Kidney (tissue), 13 donors: ENCODE measurements at regions not wholly inside any gene's neighbourhood (a gene's known extent, or its start where the extent isn't known, plus 50 kb on each side); places are given as distances from the start of the nearest gene placed in this dataset.

Experiments used
- DNase-seq, 5 donors: peaks; one replicate each; pipeline ENCODE4 v3.0.0-alpha.2; 2013 to 2020
- FAIRE-seq: peaks from 2 replicates; lab custom pipeline; 2012; peaks lifted over from hg19 to GRCh38; lab: Jason Lieb, UNC
- H3K27ac ChIP-seq, 2 donors: one replicate each; pipeline ENCODE4 v1.7.0; 2013; ENCODE audit warnings: low read depth in 2 of 2, low read length in 2 of 2, inconsistent platforms in 1 of 2
- H3K27me3 ChIP-seq: one replicate; pipeline ENCODE4 v1.7.1; 2013; ENCODE audit warnings: low read length, inconsistent platforms; ENCODE audit not compliant: control insufficient read depth, insufficient read depth
- H3K36me3 ChIP-seq, 3 donors: one replicate each; pipeline versions ENCODE4 v1.7.0 to v1.7.1; 2013; ENCODE audit warnings: low read length in 3 of 3, control low read depth in 1 of 3, inconsistent platforms in 1 of 3; ENCODE audit not compliant: insufficient read depth in 3 of 3, control insufficient read depth in 2 of 3
- H3K4me1 ChIP-seq, 3 donors: one replicate each; pipeline versions ENCODE4 v1.7.0 to v1.7.1; 2013; ENCODE audit warnings: low read length in 3 of 3, inconsistent platforms in 1 of 3, low read depth in 1 of 3; ENCODE audit not compliant: control insufficient read depth in 2 of 3, insufficient read depth in 2 of 3
- H3K4me3 ChIP-seq, 3 donors: one replicate each; pipeline versions ENCODE4 v1.7.0 to v1.8.1; 2013; ENCODE audit warnings: low read length in 3 of 3, control low read depth in 1 of 3, inconsistent platforms in 1 of 3
- H3K9ac ChIP-seq, 3 donors: one replicate each; pipeline versions ENCODE4 v1.7.0 to v1.7.1; 2013; ENCODE audit warnings: low read length in 3 of 3, control low read depth in 1 of 3, inconsistent platforms in 1 of 3
- H3K9me3 ChIP-seq, 3 donors: one replicate each; pipeline versions ENCODE4 v1.7.0 to v1.7.1; 2013; ENCODE audit warnings: low read length in 3 of 3, control low read depth in 1 of 3, inconsistent platforms in 1 of 3; ENCODE audit not compliant: control insufficient read depth in 2 of 3, insufficient read depth in 1 of 3
- intact Hi-C: fragments of 100-400 bp; cut with DNase I; formaldehyde crosslinking; loops from one replicate; pipeline ENCODE4 v1.11.1; 2022
- TF ChIP-seq, protein P1 (sequence below): IDR thresholded peaks from 3 replicates; pipeline ENCODE4 v1.5.1; 2012; ENCODE audit warnings: mild to moderate bottlenecking, moderate library complexity, borderline replicate concordance; ENCODE audit not compliant: insufficient read depth; ENCODE audit errors: extremely low read depth
- donor health status: control.
- donor health status: control.
- donor health status: control.
- donor health status: control.
- donor health status: control.
- donor health status: DM: yes; HTN: yes; CAD: no.
- donor health status: Normal renal cell carcinoma (clear cell type).

DNA sequence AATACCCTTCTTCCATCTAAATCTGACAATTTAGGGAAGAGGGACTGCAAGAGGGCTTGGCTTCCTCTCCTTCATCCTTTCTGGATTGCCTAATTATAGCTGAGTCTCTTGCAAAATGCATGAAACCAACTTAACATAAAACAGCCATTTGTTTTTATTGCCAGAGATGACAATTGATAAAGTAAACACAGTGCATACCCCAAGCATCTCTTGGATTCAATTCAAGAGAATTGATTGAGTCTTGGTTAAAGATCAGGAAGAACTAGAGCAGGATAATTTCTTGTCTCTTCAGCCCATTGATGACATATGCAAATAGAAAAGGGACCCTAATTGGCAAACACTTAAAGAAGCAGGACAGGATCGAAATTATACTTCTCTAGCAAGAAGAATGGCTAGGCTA lies 617.1 kb upstream of the PTBP2 start:
- TF ChIP-seq, protein P1, sequence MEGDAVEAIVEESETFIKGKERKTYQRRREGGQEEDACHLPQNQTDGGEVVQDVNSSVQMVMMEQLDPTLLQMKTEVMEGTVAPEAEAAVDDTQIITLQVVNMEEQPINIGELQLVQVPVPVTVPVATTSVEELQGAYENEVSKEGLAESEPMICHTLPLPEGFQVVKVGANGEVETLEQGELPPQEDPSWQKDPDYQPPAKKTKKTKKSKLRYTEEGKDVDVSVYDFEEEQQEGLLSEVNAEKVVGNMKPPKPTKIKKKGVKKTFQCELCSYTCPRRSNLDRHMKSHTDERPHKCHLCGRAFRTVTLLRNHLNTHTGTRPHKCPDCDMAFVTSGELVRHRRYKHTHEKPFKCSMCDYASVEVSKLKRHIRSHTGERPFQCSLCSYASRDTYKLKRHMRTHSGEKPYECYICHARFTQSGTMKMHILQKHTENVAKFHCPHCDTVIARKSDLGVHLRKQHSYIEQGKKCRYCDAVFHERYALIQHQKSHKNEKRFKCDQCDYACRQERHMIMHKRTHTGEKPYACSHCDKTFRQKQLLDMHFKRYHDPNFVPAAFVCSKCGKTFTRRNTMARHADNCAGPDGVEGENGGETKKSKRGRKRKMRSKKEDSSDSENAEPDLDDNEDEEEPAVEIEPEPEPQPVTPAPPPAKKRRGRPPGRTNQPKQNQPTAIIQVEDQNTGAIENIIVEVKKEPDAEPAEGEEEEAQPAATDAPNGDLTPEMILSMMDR, result no peak
- Histone ChIP-seq H3K36me3 (no peaks in the 10 kb centered on the region), H3K4me3 (no peak overlapping the region), H3K9ac (no peak overlapping the region), H3K4me1 (no peaks in the 10 kb centered on the region), H3K27ac (no peak overlapping the region), H3K27me3 (no peaks in the 10 kb centered on the region), H3K9me3 (no peaks in the 10 kb centered on the region)
- no peak for FAIRE-seq
- intact Hi-C loops, result no loop called here
- no peak for DNase-seq

DNA sequence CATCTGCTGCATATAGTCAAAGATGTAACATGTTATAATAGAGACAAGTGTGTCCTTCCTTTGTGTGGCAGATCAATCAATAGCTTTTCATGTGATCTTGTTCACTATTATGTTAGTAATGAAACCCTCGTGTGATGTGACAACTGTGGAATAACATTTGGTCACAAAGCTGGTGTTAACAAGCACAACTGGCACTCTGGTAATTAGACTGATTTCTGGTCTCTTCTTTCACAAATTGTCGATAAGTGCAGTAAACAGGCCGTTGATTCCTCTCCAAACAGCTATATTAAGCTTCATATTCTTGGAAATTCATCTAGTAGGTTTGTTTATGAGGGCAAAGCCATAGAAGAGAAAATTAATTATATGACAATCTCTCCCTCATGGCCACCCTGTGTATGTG lies 616.7 kb upstream of the PTBP2 start:
- no peaks in the 10 kb centered on the region for H3K27me3 ChIP-seq
- H3K4me3 ChIP-seq, result no peak overlapping the region
- no peaks in the 10 kb centered on the region for H3K4me1 ChIP-seq
- DNase-seq (no peak), FAIRE-seq (no peak)
- no peaks in the 10 kb centered on the region for H3K9me3 ChIP-seq
- no peaks in the 10 kb centered on the region for H3K36me3 ChIP-seq
- intact Hi-C loops, result no loop called here
- H3K9ac ChIP-seq, result no peak overlapping the region
- no peak overlapping the region for H3K27ac ChIP-seq
- TF ChIP-seq, protein P1, result no peak

DNA sequence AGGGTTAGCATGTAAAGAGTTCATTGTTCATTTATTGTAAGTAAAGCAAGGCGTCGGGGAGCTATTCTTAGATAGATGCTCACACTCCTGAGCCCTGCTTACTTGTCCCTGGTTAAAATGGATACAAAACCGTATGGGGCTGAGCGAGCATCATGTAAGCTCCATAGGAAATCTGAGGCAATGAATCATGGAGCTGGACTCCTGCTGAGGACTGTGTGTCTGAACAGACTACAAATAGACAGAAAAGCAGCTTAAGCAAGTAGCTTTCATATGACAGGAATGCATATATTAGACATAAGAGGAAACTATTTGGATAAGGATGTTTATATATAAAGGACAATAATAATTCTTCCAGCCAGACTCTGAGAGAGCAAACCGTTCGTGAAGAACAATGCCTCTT lies 604.9 kb upstream of the PTBP2 start:
- no peaks in the 10 kb centered on the region for H3K27me3 ChIP-seq
- no peak for DNase-seq
- H3K4me3 ChIP-seq, result no peak overlapping the region
- no peaks in the 10 kb centered on the region for H3K4me1 ChIP-seq
- intact Hi-C loops, result no loop called here
- FAIRE-seq, result no peak
- no peak overlapping the region for H3K9ac ChIP-seq
- no peaks in the 10 kb centered on the region for H3K9me3 ChIP-seq
- TF ChIP-seq, protein P1, result no peak
- no peak overlapping the region for H3K27ac ChIP-seq
- no peaks in the 10 kb centered on the region for H3K36me3 ChIP-seq

DNA sequence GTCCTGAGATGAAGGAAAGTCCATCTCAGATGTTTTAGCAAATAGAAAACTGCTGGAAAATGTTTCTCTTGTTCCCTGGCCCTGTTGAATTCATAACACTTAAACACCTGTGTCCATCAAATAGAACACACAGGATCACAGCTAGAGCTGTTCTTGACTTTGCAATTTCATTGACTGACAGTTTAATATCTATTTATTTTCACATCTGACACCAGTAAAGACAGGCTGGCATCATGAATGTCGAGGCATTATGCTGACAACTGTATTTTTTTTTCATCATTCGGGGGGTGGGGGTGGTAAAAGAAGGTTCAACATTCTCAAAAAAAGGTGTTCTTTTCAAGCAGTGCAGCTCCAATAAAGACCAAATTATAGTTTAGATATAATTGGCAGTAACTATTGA lies 591.2 kb upstream of the PTBP2 start:
- H3K27ac ChIP-seq, result no peak overlapping the region
- intact Hi-C loops, result no loop called here
- H3K9me3 ChIP-seq, result no peaks in the 10 kb centered on the region
- no peaks in the 10 kb centered on the region for H3K27me3 ChIP-seq
- TF ChIP-seq, protein P1, result no peak
- no peaks in the 10 kb centered on the region for H3K36me3 ChIP-seq
- FAIRE-seq, result no peak
- H3K4me3 ChIP-seq, result no peak overlapping the region
- H3K9ac ChIP-seq, result no peak overlapping the region
- H3K4me1 ChIP-seq, result no peaks in the 10 kb centered on the region
- DNase-seq, result no peak
